Brain microvascular endothelial cell (primary cell): ENCODE measurements at regions not wholly inside any gene's neighbourhood (a gene's known extent, or its start where the extent isn't known, plus 50 kb on each side); places are given as distances from the start of the nearest gene placed in this dataset.

Experiments
- DNase-seq: peaks from one replicate; pipeline ENCODE4 v3.0.0-alpha.2; 2020
- H3K27ac ChIP-seq: fragments of 250-450 bp; sonication (Bioruptor Pico); 2 replicates; pipeline ENCODE4 v1.5.1; 2020; ENCODE audit warnings: mild to moderate bottlenecking, moderate library complexity
- H3K27me3 ChIP-seq: fragments of 250-450 bp; sonication (Bioruptor Pico); replicated peaks from 2 replicates; pipeline ENCODE4 v1.5.1; 2020; ENCODE audit warnings: mild to moderate bottlenecking
- H3K36me3 ChIP-seq: fragments of 250-450 bp; sonication (Bioruptor Pico); replicated peaks from 2 replicates; pipeline ENCODE4 v1.5.1; 2020; ENCODE audit warnings: mild to moderate bottlenecking
- H3K4me3 ChIP-seq: 2 replicates; pipeline ENCODE4 v1.5.1; 2011; ENCODE audit warnings: low read depth, mild to moderate bottlenecking, control low read depth, low read length, moderate library complexity
- CTCF ChIP-seq: IDR thresholded peaks from 2 replicates; pipeline ENCODE4 v1.5.1; 2011; ENCODE audit warnings: low read depth, mild to moderate bottlenecking, moderate library complexity, low read length, control low read depth, inconsistent platforms; ENCODE audit errors: missing control alignments
- in situ Hi-C: cut with HindIII; loops from 2 replicates; pipeline ENCODE4 v1.10.0; 2017; ENCODE audit warnings: low sequenced_read_pairs, low pct_ligation_motif_present

GRCh38 chr22:23522623-23523251, 57.4 kb downstream of the IGLL1 start:
- peak overlapping the region; percentile 20 for H3K4me3 ChIP-seq
- no peak overlapping the region for H3K27ac ChIP-seq
- in situ Hi-C loops = no loop called here
- TF ChIP-seq CTCF = no peak
- H3K36me3 ChIP-seq = no peaks in the 10 kb centered on the region
- no peaks in the 10 kb centered on the region for H3K27me3 ChIP-seq
- no peak for DNase-seq

- TF ChIP-seq CTCF = no peak
- peak; percentile 74 for DNase-seq
- Histone ChIP-seq H3K4me3 (peak overlapping the region; percentile 52), H3K27ac (peak overlapping the region; percentile 86), H3K27me3 (no peaks in the 10 kb centered on the region), H3K36me3 (no peaks in the 10 kb centered on the region)
- in situ Hi-C loops = no loop called here
Measured at GRCh38 chr22:23521441-23522113, 58.5 kb downstream of the IGLL1 start.

GRCh38 chr22:23520863-23521440, 59.1 kb downstream of the IGLL1 start:
- TF ChIP-seq CTCF = no peak
- Histone ChIP-seq H3K27me3 (no peaks in the 10 kb centered on the region), H3K4me3 (peak overlapping the region; percentile 52), H3K36me3 (no peaks in the 10 kb centered on the region), H3K27ac (peak overlapping the region; percentile 86)
- in situ Hi-C loops = no loop called here
- peak; percentile 17 for DNase-seq

GRCh38 chr22:23519442-23520157, 60.5 kb downstream of the IGLL1 start:
- no peak overlapping the region for H3K27ac ChIP-seq
- no peak for DNase-seq
- no peaks in the 10 kb centered on the region for H3K27me3 ChIP-seq
- in situ Hi-C loops = no loop called here
- H3K4me3 ChIP-seq = no peak overlapping the region
- no peaks in the 10 kb centered on the region for H3K36me3 ChIP-seq
- no peak for TF ChIP-seq CTCF

GRCh38 chr22:23518376-23519187, 61.5 kb downstream of the IGLL1 start:
- Histone ChIP-seq H3K27me3 (no peaks in the 10 kb centered on the region), H3K27ac (no peak overlapping the region), H3K36me3 (no peaks in the 10 kb centered on the region), H3K4me3 (no peak overlapping the region)
- TF ChIP-seq CTCF = no peak
- in situ Hi-C loops = no loop called here
- no peak for DNase-seq
